Activated T-cell treated with anti-CD3 and anti-CD28 coated beads, Interleukin-2, amount 50 U/mL, for 72 hours (primary cell): ENCODE measurements at regions not wholly inside any gene's neighbourhood (a gene's known extent, or its start where the extent isn't known, plus 50 kb on each side); places are given as distances from the start of the nearest gene placed in this dataset.
"Not testable (repeated sequence)": the region's sequence is repeated elsewhere in the genome, so short reads cannot be mapped to it uniquely, and the experiment has no call there.

ENCODE experiments used
- ATAC-seq, 2 donors: fragments of 150-1000 bp; cut with Tn5 transposase; replicated peaks in 1 of 2; 2 replicates each; pipeline ENCODE4 v1.10.0; 2021; ENCODE audit warnings: moderate library complexity in 2 of 2, mild to moderate bottlenecking in 1 of 2
- DNase-seq, 2 donors: peaks; one replicate each; pipeline ENCODE4 v3.0.0; 2021 to 2022; ENCODE audit warnings: mixed read lengths in 1 of 2
- H3K27ac Mint-ChIP-seq: one replicate; pipeline ENCODE4 v1.8.0; 2022; ENCODE audit warnings: mild to moderate bottlenecking, moderate library complexity, mixed read lengths
- H3K27me3 Mint-ChIP-seq: one replicate; pipeline ENCODE4 v1.8.0; 2022; ENCODE audit warnings: low read depth, mixed read lengths
- H3K36me3 Mint-ChIP-seq, 2 donors: one replicate each; pipeline ENCODE4 v1.8.0; 2022; ENCODE audit warnings: mixed read lengths in 2 of 2, mild to moderate bottlenecking in 1 of 2; ENCODE audit not compliant: insufficient read depth in 2 of 2
- H3K4me1 Mint-ChIP-seq: one replicate; pipeline ENCODE4 v1.8.0; 2022; ENCODE audit warnings: low read depth, mixed read lengths
- H3K4me3 Mint-ChIP-seq, 2 donors: one replicate each; pipeline ENCODE4 v1.8.0; 2022; ENCODE audit warnings: mild to moderate bottlenecking in 2 of 2, mixed read lengths in 2 of 2, moderate library complexity in 2 of 2
- H3K9me3 Mint-ChIP-seq, 2 donors: one replicate each; pipeline ENCODE4 v1.8.0; 2022; ENCODE audit warnings: mixed read lengths in 2 of 2

- Mint-ChIP-seq H3K27ac (no peak overlapping the region), H3K9me3 (peaks cover 8% of the 10 kb centered on the region in 2 donors), H3K36me3 (peaks cover 2 to 3% of the 10 kb centered on the region in 2 donors), H3K27me3 (peaks cover 27% of the 10 kb centered on the region), H3K4me1 (no peaks in the 10 kb centered on the region), H3K4me3 (no peak overlapping the region)
- ATAC-seq (no peak), DNase-seq (no peak)
Observed at GRCh38 chr16:55021595-55022475, 91.2 kb downstream of the IRX5 start.

DNA sequence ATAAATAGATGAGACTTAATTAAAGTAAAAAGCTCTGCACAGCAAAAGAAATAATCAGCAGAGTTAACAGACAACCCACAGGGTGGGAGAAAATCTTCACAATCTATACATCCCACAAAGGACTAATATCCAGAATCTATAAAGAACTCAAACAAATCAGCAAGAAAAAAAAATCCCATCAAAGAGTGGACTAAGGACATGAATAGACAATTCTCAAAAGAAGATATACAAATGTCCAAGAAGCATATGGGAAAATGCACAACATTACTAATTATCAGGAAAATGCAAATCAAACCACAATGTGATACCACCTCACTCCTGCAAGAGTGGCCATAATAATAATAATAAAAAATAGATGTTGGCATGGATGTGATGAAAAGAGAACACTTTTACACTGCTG, 96.6 kb downstream of the IRX5 start:
- H3K4me1 Mint-ChIP-seq, ATAC-seq, DNase-seq, H3K9me3 Mint-ChIP-seq, H3K36me3 Mint-ChIP-seq, H3K27ac Mint-ChIP-seq, H3K4me3 Mint-ChIP-seq: not testable (repeated sequence)
- peaks cover 22% of the 10 kb centered on the region for H3K27me3 Mint-ChIP-seq

GRCh38 chr16:55029509-55029908, 98.8 kb downstream of the IRX5 start:
- H3K4me1 Mint-ChIP-seq = no peaks in the 10 kb centered on the region
- DNase-seq (no peak), ATAC-seq (no peak)
- H3K4me3 Mint-ChIP-seq = no peak overlapping the region
- no peaks in the 10 kb centered on the region for H3K36me3 Mint-ChIP-seq
- peaks cover 25% of the 10 kb centered on the region for H3K27me3 Mint-ChIP-seq
- no peaks in the 10 kb centered on the region for H3K9me3 Mint-ChIP-seq
- no peak overlapping the region for H3K27ac Mint-ChIP-seq

- Mint-ChIP-seq H3K4me1 (no peaks in the 10 kb centered on the region), H3K9me3 (no peaks in the 10 kb centered on the region), H3K4me3 (no peak overlapping the region), H3K27me3 (peaks cover 19% of the 10 kb centered on the region), H3K36me3 (no peaks in the 10 kb centered on the region), H3K27ac (no peak overlapping the region)
- ATAC-seq = no peak
- no peak for DNase-seq
Observed at GRCh38 chr16:55030944-55031343, 100.3 kb downstream of the IRX5 start.

DNA sequence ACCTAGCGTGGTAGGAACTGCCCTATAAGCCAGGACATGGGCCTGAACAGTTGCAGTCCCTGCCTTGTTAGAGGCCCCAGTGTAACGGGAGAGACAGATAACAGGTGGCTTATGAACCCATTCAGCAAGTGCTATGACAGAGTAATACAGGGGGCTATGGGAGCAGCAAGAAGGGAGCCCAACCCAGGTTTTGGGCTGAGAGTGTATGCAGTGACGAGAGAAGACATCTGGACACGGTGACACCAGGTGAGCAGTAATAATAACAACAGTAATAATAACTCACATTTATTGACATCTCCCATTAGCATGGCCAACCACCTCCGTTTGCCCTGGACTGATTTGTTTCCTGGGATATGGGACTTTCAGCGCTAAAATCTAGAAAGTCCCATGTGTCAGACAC, 100.8 kb downstream of the IRX5 start:
- ATAC-seq (no peak), DNase-seq (no peak)
- Mint-ChIP-seq H3K36me3 (no peaks in the 10 kb centered on the region), H3K4me1 (no peaks in the 10 kb centered on the region), H3K27ac (no peak overlapping the region), H3K4me3 (no peak overlapping the region), H3K27me3 (peaks cover 19% of the 10 kb centered on the region), H3K9me3 (no peaks in the 10 kb centered on the region)

GRCh38 chr16:55033225-55034156, 102.8 kb downstream of the IRX5 start:
- no peak overlapping the region for H3K27ac Mint-ChIP-seq
- H3K4me3 Mint-ChIP-seq = no peak overlapping the region
- no peaks in the 10 kb centered on the region for H3K9me3 Mint-ChIP-seq
- H3K27me3 Mint-ChIP-seq = peaks cover 19% of the 10 kb centered on the region
- DNase-seq (no peak), ATAC-seq (no peak)
- no peaks in the 10 kb centered on the region for H3K36me3 Mint-ChIP-seq
- no peaks in the 10 kb centered on the region for H3K4me1 Mint-ChIP-seq

DNA sequence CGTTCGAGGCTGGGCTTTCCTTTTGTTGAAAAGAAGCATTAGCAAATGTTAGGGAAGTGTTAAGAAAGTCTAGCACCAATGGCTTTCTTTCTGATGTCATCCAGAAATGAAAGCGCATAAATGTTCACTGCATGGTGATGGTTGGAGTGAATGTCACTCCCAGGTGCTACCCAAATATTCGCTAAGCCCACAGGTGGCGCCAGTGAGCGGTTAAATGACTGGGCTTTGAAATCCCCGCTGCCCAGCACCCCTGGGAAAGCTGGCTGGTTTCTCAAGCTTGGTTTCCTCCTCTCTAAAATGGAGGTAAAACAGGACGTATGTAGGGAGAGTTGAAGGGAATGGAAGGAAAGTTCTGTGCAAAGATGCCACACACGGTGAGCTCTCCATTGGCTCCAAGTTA, 104.4 kb downstream of the IRX5 start:
- Mint-ChIP-seq H3K27ac (no peak overlapping the region), H3K27me3 (peaks cover 27% of the 10 kb centered on the region), H3K4me1 (no peaks in the 10 kb centered on the region), H3K9me3 (no peaks in the 10 kb centered on the region), H3K4me3 (no peak overlapping the region), H3K36me3 (no peaks in the 10 kb centered on the region)
- DNase-seq (peak; percentile 28 to 38), ATAC-seq (no peak)

DNA sequence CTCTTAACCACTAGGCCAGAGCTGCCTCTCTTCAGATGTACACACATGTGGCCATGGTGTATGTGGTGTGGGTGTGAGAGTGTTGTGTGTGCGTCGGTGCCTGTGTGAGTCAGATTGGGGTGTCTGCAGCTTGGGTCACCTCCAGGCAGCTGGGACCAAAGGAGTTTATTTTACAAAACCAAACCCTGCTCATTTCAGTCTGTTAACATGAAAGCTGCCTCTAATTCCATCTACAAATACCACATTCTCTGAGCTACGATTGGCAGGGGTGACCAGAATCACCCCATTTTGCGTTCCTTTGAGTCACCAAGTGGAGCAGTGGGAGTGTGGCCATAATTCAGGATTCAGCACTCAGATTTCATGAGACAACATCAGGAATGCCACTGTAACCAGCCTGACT, 105.3 kb downstream of the IRX5 start:
- Mint-ChIP-seq H3K27me3 (peaks cover 27% of the 10 kb centered on the region), H3K36me3 (no peaks in the 10 kb centered on the region), H3K4me1 (no peaks in the 10 kb centered on the region)

GRCh38 chr16:55036371-55036821, 105.7 kb downstream of the IRX5 start:
- H3K4me1 Mint-ChIP-seq = no peaks in the 10 kb centered on the region

More for the DNA sequence above, 105.3 kb downstream of the IRX5 start:
- H3K4me3 Mint-ChIP-seq = no peak overlapping the region
- no peak for DNase-seq
- ATAC-seq = no peak
- no peaks in the 10 kb centered on the region for H3K9me3 Mint-ChIP-seq
- no peak overlapping the region for H3K27ac Mint-ChIP-seq

DNA sequence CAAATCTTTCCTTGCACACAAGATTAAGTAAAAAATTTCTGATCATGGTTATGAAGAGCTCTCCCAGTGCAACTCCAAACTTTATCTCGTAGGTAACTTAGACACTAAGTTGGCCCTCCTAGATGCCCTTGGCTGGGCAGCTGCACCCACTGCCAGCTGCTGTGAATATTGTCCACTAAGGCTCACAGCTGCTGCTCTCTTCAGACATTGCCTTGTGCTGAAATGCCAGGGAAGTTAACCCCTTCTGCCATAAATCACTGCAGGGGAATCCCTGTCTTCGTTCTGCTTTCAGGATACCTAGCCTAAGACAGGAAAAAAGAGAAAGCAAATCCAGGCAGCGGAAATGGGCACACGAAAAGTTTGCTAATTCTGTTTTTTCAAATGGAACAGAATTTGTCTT, 106.4 kb downstream of the IRX5 start:
- ATAC-seq (no peak), DNase-seq (no peak)
- Mint-ChIP-seq H3K4me1 (no peaks in the 10 kb centered on the region), H3K27ac (no peak overlapping the region), H3K9me3 (no peaks in the 10 kb centered on the region), H3K27me3 (peaks cover 19% of the 10 kb centered on the region), H3K4me3 (no peak overlapping the region), H3K36me3 (no peaks in the 10 kb centered on the region)

More at GRCh38 chr16:55036371-55036821, 105.7 kb downstream of the IRX5 start:
- H3K27me3 Mint-ChIP-seq = peaks cover 25% of the 10 kb centered on the region
- DNase-seq (no peak), ATAC-seq (no peak)
- H3K9me3 Mint-ChIP-seq = no peaks in the 10 kb centered on the region
- H3K36me3 Mint-ChIP-seq = no peaks in the 10 kb centered on the region
- H3K4me3 Mint-ChIP-seq = no peak overlapping the region
- H3K27ac Mint-ChIP-seq = no peak overlapping the region

- ATAC-seq (no peak), DNase-seq (no peak)
- H3K36me3 Mint-ChIP-seq = no peaks in the 10 kb centered on the region
- H3K27ac Mint-ChIP-seq = no peak overlapping the region
- no peaks in the 10 kb centered on the region for H3K9me3 Mint-ChIP-seq
- H3K4me3 Mint-ChIP-seq = no peak overlapping the region
- H3K4me1 Mint-ChIP-seq = no peaks in the 10 kb centered on the region
- peaks cover 15% of the 10 kb centered on the region for H3K27me3 Mint-ChIP-seq
Observed at GRCh38 chr16:55037966-55038365, 107.3 kb downstream of the IRX5 start.

DNA sequence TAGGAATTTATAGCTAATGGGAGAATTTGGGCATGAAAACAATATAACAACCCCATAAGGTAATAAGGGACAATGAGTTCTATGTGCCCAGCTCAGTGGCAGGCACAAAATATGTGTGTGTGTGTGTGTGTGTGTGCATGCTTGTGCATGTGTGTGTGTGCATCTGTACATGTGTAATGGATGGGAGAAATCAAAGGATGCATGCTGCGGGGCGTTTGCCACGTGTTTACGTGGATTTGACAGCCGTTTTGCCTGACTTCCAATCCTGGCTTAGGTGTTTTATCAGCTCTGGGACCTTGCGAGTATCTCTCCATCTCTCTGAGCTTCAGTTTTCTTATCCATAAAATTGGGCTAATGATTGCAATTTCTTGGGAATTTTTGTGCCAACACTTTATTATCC, 108.4 kb downstream of the IRX5 start:
- no peak for DNase-seq
- no peaks in the 10 kb centered on the region for H3K36me3 Mint-ChIP-seq
- peaks cover 9% of the 10 kb centered on the region for H3K27me3 Mint-ChIP-seq
- no peak for ATAC-seq
- H3K9me3 Mint-ChIP-seq = no peaks in the 10 kb centered on the region
- no peak overlapping the region for H3K4me3 Mint-ChIP-seq
- H3K27ac Mint-ChIP-seq = no peak overlapping the region
- no peaks in the 10 kb centered on the region for H3K4me1 Mint-ChIP-seq

- no peaks in the 10 kb centered on the region for H3K4me1 Mint-ChIP-seq
- no peak for DNase-seq
- H3K4me3 Mint-ChIP-seq = no peak overlapping the region
- H3K36me3 Mint-ChIP-seq = no peaks in the 10 kb centered on the region
- no peak for ATAC-seq
- no peaks in the 10 kb centered on the region for H3K9me3 Mint-ChIP-seq
- peaks cover 8% of the 10 kb centered on the region for H3K27me3 Mint-ChIP-seq
- H3K27ac Mint-ChIP-seq = no peak overlapping the region
Observed at GRCh38 chr16:55039511-55039910, 108.8 kb downstream of the IRX5 start.
